Testis (tissue), 2 donors: ENCODE measurements at regions not wholly inside any gene's neighbourhood (a gene's known extent, or its start where the extent isn't known, plus 50 kb on each side); places are given as distances from the start of the nearest gene placed in this dataset.

Experiments used
- POLR2A ChIP-seq: fragments of 450-650 bp; IDR thresholded peaks from one replicate; pipeline ENCODE4 v1.6.1; 2017; ENCODE audit warnings: antibody characterized with exemption, mild to moderate bottlenecking, moderate library complexity
- TF ChIP-seq, protein P1 (sequence below), 3 experiments: fragments of 450-650 bp in 2 of 3; fragments of 200-600 bp in 1 of 3; sonication (generic) in 1 of 3; IDR thresholded peaks; one replicate each; pipeline ENCODE4 v1.5.1; 2016 to 2019; ENCODE audit warnings: antibody characterized with exemption in 3 of 3, mild to moderate bottlenecking in 2 of 3, moderate library complexity in 1 of 3

DNA sequence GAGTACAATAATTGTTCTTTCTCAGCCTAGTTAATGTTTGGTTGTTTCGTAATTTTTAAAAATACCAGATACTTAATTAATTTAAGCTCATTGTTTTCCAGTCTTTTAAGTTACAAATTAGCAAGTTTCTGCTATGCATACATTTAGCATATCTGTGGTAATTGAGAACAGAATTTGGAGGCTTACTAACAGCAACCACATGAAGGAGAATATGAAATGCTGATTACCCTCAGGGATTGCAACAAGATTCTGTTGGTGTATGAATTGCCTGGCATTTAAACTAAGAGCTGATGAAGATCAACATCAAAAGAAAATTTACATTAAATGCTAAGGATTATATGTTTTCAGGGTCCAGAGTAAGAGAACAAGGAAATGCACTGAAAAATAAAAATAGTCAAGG, 580.0 kb upstream of the INTU start:
- no peak for TF ChIP-seq POLR2A
- TF ChIP-seq, protein P1, sequence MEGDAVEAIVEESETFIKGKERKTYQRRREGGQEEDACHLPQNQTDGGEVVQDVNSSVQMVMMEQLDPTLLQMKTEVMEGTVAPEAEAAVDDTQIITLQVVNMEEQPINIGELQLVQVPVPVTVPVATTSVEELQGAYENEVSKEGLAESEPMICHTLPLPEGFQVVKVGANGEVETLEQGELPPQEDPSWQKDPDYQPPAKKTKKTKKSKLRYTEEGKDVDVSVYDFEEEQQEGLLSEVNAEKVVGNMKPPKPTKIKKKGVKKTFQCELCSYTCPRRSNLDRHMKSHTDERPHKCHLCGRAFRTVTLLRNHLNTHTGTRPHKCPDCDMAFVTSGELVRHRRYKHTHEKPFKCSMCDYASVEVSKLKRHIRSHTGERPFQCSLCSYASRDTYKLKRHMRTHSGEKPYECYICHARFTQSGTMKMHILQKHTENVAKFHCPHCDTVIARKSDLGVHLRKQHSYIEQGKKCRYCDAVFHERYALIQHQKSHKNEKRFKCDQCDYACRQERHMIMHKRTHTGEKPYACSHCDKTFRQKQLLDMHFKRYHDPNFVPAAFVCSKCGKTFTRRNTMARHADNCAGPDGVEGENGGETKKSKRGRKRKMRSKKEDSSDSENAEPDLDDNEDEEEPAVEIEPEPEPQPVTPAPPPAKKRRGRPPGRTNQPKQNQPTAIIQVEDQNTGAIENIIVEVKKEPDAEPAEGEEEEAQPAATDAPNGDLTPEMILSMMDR (IDR thresholded peaks at IDR 0.05), result no peak
